ENCODE measurements at regions not wholly inside any gene's neighbourhood (a gene's known extent, or its start where the extent isn't known, plus 50 kb on each side); places are given as distances from the start of the nearest gene placed in this dataset.

GRCh38 chr18:77439888-77440287, 190.2 kb downstream of the GALR1 start:
- Histone ChIP-seq H3K4me1 (ENCODE audit: insufficient read depth) (no peaks in the 10 kb centered on the region), H3K36me3 (ENCODE audit: insufficient read depth) (no peaks in the 10 kb centered on the region), H3K4me3 (ENCODE audit: low read depth, low read length) (no peak overlapping the region), H3K27ac (ENCODE audit: low read depth) (no peak overlapping the region)
- WGBS, result 65% methylated on average over 2 of the region's 2 CpGs
- DNase-seq (ENCODE audit: extremely low spot score), result no peak

DNA sequence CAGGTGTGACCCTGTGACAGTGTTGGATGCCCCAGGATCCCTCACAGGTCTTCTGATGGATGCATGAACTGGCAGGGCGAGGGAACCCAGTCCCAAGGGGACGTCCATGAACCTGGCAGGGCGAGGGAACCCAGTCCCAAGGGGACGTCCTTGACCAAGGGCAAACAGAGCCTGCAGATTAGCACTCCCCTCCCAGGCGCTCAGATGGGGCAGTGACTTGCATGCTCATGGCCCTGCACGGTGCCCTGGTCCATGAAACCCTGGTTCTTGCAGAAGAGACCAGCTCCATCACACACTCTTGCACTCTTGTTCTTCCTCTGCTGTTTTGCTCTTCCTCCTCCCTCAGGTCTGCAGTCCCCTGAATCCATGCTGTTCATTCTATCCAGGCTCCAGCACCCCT, 192.7 kb downstream of the GALR1 start:
- Histone ChIP-seq H3K36me3 (ENCODE audit: insufficient read depth) (no peaks in the 10 kb centered on the region), H3K4me1 (ENCODE audit: insufficient read depth) (no peaks in the 10 kb centered on the region), H3K27ac (ENCODE audit: low read depth) (no peak overlapping the region), H3K4me3 (ENCODE audit: low read depth, low read length) (no peak overlapping the region)
- WGBS, result 84% methylated on average over 6 of the region's 6 CpGs
- no peak for DNase-seq (ENCODE audit: extremely low spot score)

- DNase-seq (ENCODE audit: extremely low spot score), result no peak
- Histone ChIP-seq H3K4me1 (ENCODE audit: insufficient read depth) (no peaks in the 10 kb centered on the region), H3K36me3 (ENCODE audit: insufficient read depth) (no peaks in the 10 kb centered on the region), H3K4me3 (ENCODE audit: low read depth, low read length) (no peak overlapping the region), H3K27ac (ENCODE audit: low read depth) (no peak overlapping the region)
- WGBS, result 94% methylated on average over 10 of the region's 10 CpGs
Observed at GRCh38 chr18:77444385-77444784, 194.7 kb downstream of the GALR1 start.

DNA sequence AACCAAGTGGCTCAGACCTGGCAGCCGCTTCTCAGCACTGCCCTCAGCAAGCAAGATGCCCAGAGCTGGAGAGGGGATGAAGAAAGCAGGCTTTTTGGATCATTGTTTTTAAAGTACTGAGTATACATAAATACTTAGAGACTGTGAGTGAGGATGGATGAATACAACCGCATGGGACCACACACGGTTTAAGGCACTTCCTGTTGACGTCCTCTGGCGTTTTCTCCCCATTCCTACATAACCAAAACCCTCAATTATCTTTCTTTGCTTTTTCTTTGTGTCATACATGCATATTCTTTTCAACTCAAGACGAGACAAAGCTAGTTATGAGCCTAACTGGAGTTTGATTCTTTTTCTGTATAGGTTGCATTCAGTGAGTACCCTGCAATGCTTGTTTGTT, 198.4 kb downstream of the GALR1 start:
- Histone ChIP-seq H3K27ac (ENCODE audit: low read depth) (no peak overlapping the region), H3K4me1 (ENCODE audit: insufficient read depth) (no peaks in the 10 kb centered on the region), H3K36me3 (ENCODE audit: insufficient read depth) (no peaks in the 10 kb centered on the region), H3K4me3 (ENCODE audit: low read depth, low read length) (no peak overlapping the region)
- WGBS, result 38% methylated on average over 6 of the region's 6 CpGs
- DNase-seq (ENCODE audit: extremely low spot score), result no peak

- 96% methylated on average over 2 of the region's 2 CpGs for WGBS
- Histone ChIP-seq H3K4me1 (ENCODE audit: insufficient read depth) (no peaks in the 10 kb centered on the region), H3K27ac (ENCODE audit: low read depth) (no peak overlapping the region), H3K36me3 (ENCODE audit: insufficient read depth) (no peaks in the 10 kb centered on the region), H3K4me3 (ENCODE audit: low read depth, low read length) (no peak overlapping the region)
- no peak for DNase-seq (ENCODE audit: extremely low spot score)
Observed at GRCh38 chr18:77455004-77455403, 205.4 kb downstream of the GALR1 start.

DNA sequence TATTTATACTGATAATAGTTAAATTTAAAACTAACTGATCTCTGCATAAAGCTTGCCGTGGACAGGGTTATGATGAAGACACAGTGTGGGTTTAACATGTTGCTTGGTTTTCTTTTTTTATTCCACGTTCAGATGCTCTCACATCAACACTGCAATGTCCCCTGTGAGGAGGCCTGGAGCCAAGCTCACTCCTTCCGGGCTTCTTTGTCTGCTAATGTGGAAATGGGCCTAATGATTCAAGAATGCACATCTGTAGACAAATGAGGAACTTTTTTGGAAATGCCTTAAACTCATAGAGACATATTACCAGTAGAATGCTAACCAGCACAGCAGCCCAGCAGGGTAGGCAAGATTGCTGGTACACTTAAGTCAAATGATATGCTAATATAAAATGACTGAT, 208.0 kb downstream of the GALR1 start:
- H3K4me3 ChIP-seq (ENCODE audit: low read depth, low read length), result no peak overlapping the region
- no peaks in the 10 kb centered on the region for H3K36me3 ChIP-seq (ENCODE audit: insufficient read depth)
- no peak overlapping the region for H3K27ac ChIP-seq (ENCODE audit: low read depth)
- H3K4me1 ChIP-seq (ENCODE audit: insufficient read depth), result no peaks in the 10 kb centered on the region
- WGBS, result 38% methylated on average over 3 of the region's 3 CpGs
- no peak for DNase-seq (ENCODE audit: extremely low spot score)

DNA sequence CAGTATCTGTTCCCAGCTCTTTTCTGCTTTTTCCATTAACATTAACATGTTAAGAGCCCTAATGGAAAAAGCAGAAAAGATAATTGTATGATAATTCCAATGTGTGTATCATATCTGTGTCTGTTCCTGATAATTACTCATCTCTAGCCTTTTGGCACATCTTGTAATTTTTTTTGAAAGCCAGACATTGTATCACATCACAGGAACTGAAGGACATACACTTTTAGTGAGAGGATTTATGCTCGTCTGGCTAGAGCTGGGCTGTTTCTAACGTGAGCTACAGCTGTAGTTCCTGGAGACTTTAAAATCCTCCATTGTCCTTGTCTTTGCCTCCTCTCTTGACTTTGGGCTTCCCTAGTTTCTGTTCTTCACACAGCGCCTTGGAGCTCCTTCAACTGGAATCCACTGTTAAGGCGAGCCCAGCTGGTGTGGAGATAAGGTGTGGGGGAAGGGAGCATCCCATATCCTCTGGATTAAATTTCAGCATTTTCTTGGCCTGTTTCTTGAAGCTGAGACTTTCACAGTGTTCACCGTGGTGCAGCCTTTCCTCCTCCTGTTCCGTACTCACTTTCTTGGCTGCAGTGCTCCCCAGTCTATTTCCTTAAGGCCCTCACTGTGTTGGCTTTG, 211.5 kb downstream of the GALR1 start:
- 31% methylated on average over 6 of the region's 6 CpGs for WGBS
- Histone ChIP-seq H3K36me3 (ENCODE audit: insufficient read depth) (no peaks in the 10 kb centered on the region), H3K4me3 (ENCODE audit: low read depth, low read length) (no peak overlapping the region), H3K4me1 (ENCODE audit: insufficient read depth) (no peaks in the 10 kb centered on the region), H3K27ac (ENCODE audit: low read depth) (no peak overlapping the region)
- DNase-seq (ENCODE audit: extremely low spot score), result peak; percentile 11

GRCh38 chr18:77464917-77465316, 215.3 kb downstream of the GALR1 start:
- no peak for DNase-seq (ENCODE audit: extremely low spot score)
- Histone ChIP-seq H3K27ac (ENCODE audit: low read depth) (no peak overlapping the region), H3K4me3 (ENCODE audit: low read depth, low read length) (no peak overlapping the region), H3K4me1 (ENCODE audit: insufficient read depth) (no peaks in the 10 kb centered on the region), H3K36me3 (ENCODE audit: insufficient read depth) (no peaks in the 10 kb centered on the region)
- WGBS, result 73% methylated on average over 3 of the region's 3 CpGs

- H3K27ac ChIP-seq (ENCODE audit: low read depth), result no peak overlapping the region
- H3K4me3 ChIP-seq (ENCODE audit: low read depth, low read length), result no peak overlapping the region
- H3K36me3 ChIP-seq (ENCODE audit: insufficient read depth), result no peaks in the 10 kb centered on the region
- H3K4me1 ChIP-seq (ENCODE audit: insufficient read depth), result no peaks in the 10 kb centered on the region
- DNase-seq (ENCODE audit: extremely low spot score), result no peak
Observed at GRCh38 chr18:77466890-77467289, 217.2 kb downstream of the GALR1 start.

- Histone ChIP-seq H3K27ac (ENCODE audit: low read depth) (no peak overlapping the region), H3K4me1 (ENCODE audit: insufficient read depth) (no peaks in the 10 kb centered on the region), H3K36me3 (ENCODE audit: insufficient read depth) (no peaks in the 10 kb centered on the region), H3K4me3 (ENCODE audit: low read depth, low read length) (no peak overlapping the region)
- no peak for DNase-seq (ENCODE audit: extremely low spot score)
- WGBS, result 88% methylated on average over 4 of the region's 4 CpGs
Observed at GRCh38 chr18:77469131-77469530, 219.5 kb downstream of the GALR1 start.

GRCh38 chr18:77470569-77471413, 221.1 kb downstream of the GALR1 start:
- no peak for DNase-seq (ENCODE audit: extremely low spot score)
- 33% methylated on average over 16 of the region's 16 CpGs for WGBS
- no peak overlapping the region for H3K27ac ChIP-seq (ENCODE audit: low read depth)
- H3K36me3 ChIP-seq (ENCODE audit: insufficient read depth), result no peaks in the 10 kb centered on the region
- no peak overlapping the region for H3K4me3 ChIP-seq (ENCODE audit: low read depth, low read length)
- H3K4me1 ChIP-seq (ENCODE audit: insufficient read depth), result no peaks in the 10 kb centered on the region

- H3K36me3 ChIP-seq (ENCODE audit: insufficient read depth), result no peaks in the 10 kb centered on the region
- H3K27ac ChIP-seq (ENCODE audit: low read depth), result no peak overlapping the region
- no peaks in the 10 kb centered on the region for H3K4me1 ChIP-seq (ENCODE audit: insufficient read depth)
- DNase-seq (ENCODE audit: extremely low spot score), result no peak
- 86% methylated on average over 1 of the region's 1 CpG for WGBS
- H3K4me3 ChIP-seq (ENCODE audit: low read depth, low read length), result no peak overlapping the region
Observed at GRCh38 chr18:77472509-77472908, 222.9 kb downstream of the GALR1 start.

DNA sequence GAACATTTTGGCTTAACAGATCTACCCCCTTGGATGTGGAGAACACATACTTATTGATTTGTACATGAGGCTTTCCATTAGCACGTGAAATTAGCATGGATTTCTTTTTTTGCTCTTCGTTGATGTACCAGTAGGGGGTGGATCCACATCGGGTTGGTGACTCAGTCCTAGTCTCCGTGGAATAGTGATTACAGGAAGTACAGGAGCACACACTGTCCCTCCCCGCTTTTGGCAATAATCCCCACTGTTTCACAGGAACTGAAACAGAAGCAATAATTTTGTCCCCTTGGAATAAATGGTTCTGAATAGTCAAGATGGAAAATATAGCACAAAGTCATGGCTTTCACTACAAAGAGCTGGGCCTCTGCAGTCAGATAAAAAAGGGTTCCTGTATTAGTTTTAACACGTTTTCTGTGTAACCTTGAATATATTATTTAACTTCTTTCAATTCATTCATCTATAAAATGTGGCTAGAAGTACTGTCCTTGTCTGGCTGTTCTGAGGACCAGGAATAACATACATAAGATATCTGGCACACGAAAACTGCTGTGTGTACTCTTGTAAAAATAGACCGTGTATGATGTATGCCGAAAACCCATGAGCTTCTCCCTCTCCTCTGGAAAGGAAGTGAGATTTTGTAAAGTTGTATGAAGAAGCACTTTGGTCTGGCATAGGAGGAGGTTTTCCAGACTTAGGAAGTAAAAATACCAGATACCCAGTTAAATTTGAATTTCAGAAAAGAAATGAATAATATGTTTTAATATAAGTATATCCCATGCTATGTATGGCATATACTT, 229.2 kb downstream of the GALR1 start:
- H3K36me3 ChIP-seq (ENCODE audit: insufficient read depth), result no peaks in the 10 kb centered on the region
- H3K27ac ChIP-seq (ENCODE audit: low read depth), result no peak overlapping the region
- DNase-seq (ENCODE audit: extremely low spot score), result no peak
- no peak overlapping the region for H3K4me3 ChIP-seq (ENCODE audit: low read depth, low read length)
- 33% methylated on average over 9 of the region's 9 CpGs for WGBS
- H3K4me1 ChIP-seq (ENCODE audit: insufficient read depth), result no peaks in the 10 kb centered on the region

DNA sequence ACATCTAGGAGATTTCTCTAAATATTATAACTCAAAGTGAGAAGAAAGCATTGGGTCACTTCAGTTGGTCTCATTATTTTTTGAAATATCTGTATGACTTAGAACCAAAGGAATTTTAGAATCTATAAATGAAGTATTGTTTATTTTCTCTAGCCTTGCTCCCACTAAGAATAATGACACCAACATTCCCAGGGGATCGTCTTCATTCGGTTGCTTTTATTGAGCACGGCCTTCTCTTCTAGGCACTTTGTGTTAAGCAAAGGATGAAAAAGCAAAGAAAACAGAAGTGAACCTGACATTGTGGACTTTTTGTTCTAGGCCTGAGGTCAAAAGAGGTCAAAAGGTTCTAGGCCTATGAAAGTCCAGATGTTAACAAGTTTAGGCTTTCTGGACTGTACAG, 231.9 kb downstream of the GALR1 start:
- DNase-seq (ENCODE audit: extremely low spot score), result no peak
- Histone ChIP-seq H3K4me3 (ENCODE audit: low read depth, low read length) (no peak overlapping the region), H3K36me3 (ENCODE audit: insufficient read depth) (no peaks in the 10 kb centered on the region), H3K4me1 (ENCODE audit: insufficient read depth) (no peaks in the 10 kb centered on the region), H3K27ac (ENCODE audit: low read depth) (no peak overlapping the region)
- 75% methylated on average over 3 of the region's 3 CpGs for WGBS
